Parathyroid adenoma (tissue), 2 donors: ENCODE measurements at regions not wholly inside any gene's neighbourhood (a gene's known extent, or its start where the extent isn't known, plus 50 kb on each side); places are given as distances from the start of the nearest gene placed in this dataset.
"Not testable (repeated sequence)": the region's sequence is repeated elsewhere in the genome, so short reads cannot be mapped to it uniquely, and the experiment has no call there.

Experiments
- H2AFZ ChIP-seq: fragments of 300-600 bp; sonication (generic); one replicate; pipeline ENCODE4 v1.7.0; 2017; ENCODE audit warnings: antibody characterized with exemption, mild to moderate bottlenecking
- H3K27ac ChIP-seq: fragments of 300-600 bp; sonication (generic); one replicate; pipeline ENCODE4 v1.7.0; 2017
- H3K27me3 ChIP-seq: fragments of 300-600 bp; sonication (generic); one replicate; pipeline ENCODE4 v1.7.0; 2017; ENCODE audit warnings: low read length; ENCODE audit not compliant: control insufficient read depth, insufficient read depth
- H3K36me3 ChIP-seq: fragments of 300-600 bp; sonication (generic); one replicate; pipeline ENCODE4 v1.7.0; 2017; ENCODE audit warnings: low read length; ENCODE audit not compliant: control insufficient read depth, insufficient read depth
- H3K4me1 ChIP-seq: fragments of 300-600 bp; sonication (generic); one replicate; pipeline ENCODE4 v1.7.0; 2017; ENCODE audit warnings: control low read depth
- H3K4me2 ChIP-seq: fragments of 300-600 bp; sonication (generic); one replicate; pipeline ENCODE4 v1.7.0; 2017; ENCODE audit warnings: low read length
- H3K4me3 ChIP-seq: fragments of 300-600 bp; sonication (generic); one replicate; pipeline ENCODE4 v1.7.0; 2017; ENCODE audit warnings: low read depth, low read length
- H3K79me2 ChIP-seq: fragments of 300-600 bp; sonication (generic); one replicate; pipeline ENCODE4 v1.7.0; 2017; ENCODE audit warnings: control low read depth
- H3K9ac ChIP-seq: fragments of 300-600 bp; sonication (generic); one replicate; pipeline ENCODE4 v1.7.0; 2017; ENCODE audit warnings: mild to moderate bottlenecking
- H3K9me3 ChIP-seq: fragments of 300-600 bp; sonication (generic); one replicate; pipeline ENCODE4 v1.7.0; 2017; ENCODE audit warnings: low read length; ENCODE audit not compliant: control insufficient read depth
- TF ChIP-seq, protein P1 (sequence below): fragments of 300-600 bp; sonication (generic); IDR thresholded peaks from one replicate; pipeline ENCODE4 v1.7.0; 2017; ENCODE audit warnings: antibody characterized with exemption, mild to moderate bottlenecking
- donor health status: primary hyperparathyroidism.

DNA sequence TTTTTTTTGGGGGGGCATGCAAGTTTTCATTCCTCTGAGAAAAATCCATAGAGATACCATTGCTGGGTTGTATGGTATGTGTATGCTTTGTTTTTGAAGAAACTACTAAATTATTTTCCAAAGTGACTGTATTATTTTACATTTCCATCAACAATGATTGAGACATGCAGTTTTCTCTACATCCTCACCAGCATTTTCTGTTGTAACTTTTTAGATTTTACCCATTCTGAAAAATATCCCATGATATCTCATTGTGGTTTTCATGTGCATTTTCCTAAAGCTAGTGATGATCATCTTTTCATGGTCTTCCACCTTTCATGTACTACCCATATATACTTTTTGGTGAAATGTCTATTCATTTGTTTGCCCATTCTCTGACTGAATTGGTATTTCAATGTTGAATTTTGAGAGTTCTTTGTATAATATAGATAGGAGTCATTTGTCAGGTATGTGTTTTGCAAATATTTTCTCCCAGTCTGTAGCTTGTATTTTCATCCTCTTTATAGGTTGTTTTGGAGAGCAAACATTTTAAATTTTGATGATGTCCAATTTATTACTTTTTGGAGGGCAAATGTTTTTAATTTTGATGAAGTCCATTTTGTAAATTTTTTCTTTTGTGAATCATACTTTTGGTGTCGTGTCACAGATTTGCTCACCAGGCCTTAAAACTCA lies 827.5 kb upstream of the CITED2 start:
- TF ChIP-seq, protein P1, sequence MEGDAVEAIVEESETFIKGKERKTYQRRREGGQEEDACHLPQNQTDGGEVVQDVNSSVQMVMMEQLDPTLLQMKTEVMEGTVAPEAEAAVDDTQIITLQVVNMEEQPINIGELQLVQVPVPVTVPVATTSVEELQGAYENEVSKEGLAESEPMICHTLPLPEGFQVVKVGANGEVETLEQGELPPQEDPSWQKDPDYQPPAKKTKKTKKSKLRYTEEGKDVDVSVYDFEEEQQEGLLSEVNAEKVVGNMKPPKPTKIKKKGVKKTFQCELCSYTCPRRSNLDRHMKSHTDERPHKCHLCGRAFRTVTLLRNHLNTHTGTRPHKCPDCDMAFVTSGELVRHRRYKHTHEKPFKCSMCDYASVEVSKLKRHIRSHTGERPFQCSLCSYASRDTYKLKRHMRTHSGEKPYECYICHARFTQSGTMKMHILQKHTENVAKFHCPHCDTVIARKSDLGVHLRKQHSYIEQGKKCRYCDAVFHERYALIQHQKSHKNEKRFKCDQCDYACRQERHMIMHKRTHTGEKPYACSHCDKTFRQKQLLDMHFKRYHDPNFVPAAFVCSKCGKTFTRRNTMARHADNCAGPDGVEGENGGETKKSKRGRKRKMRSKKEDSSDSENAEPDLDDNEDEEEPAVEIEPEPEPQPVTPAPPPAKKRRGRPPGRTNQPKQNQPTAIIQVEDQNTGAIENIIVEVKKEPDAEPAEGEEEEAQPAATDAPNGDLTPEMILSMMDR: no peak
- Histone ChIP-seq H3K27me3 (no peaks in the 10 kb centered on the region), H3K79me2 (no peaks in the 10 kb centered on the region), H3K4me1 (no peaks in the 10 kb centered on the region), H3K27ac (no peak overlapping the region), H3K4me2 (no peak overlapping the region), H3K9ac (no peak overlapping the region), H3K4me3 (no peak overlapping the region), H2AFZ (no peak overlapping the region), H3K9me3 (no peaks in the 10 kb centered on the region), H3K36me3 (no peaks in the 10 kb centered on the region)

DNA sequence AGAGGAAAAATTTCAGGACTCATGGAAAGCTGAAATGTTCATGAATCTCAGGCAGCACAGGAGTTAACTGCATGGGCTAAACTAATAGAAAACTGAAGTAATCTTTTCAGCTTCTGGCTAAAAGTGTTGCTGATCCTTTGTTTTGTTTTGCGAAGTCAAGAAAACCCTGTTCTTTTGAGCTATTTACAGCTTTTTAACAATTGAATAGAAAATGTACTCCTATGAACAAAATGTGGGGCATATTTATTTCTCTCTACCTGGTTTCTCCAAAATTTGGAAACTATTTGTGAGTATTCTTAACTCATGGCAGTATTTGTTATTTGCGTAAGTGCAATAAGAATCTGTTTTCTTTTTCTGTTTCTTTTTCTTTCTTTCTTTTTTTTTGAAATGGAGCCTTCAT lies 818.8 kb upstream of the CITED2 start:
- TF ChIP-seq, protein P1: no peak
- Histone ChIP-seq H3K4me2 (no peak overlapping the region), H3K4me1 (no peaks in the 10 kb centered on the region)

DNA sequence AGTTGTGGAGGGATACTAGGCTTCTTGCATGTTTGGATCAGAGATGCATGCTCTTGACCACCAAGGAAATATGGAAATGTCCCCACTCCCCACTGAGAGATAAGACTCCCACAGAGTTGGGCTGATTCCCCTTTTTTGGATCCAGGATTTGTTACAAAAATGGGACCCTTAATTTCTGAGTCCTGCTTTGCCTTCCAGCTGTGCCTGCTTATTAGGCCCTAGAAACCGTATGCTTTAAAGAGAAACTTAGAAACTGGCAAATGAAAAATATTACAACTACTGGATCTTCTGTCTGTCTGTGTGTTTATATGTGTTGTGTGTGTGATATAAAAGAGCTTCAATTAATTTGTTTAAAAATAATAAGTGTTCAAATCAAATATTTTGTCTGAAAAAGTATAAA lies 817.6 kb upstream of the CITED2 start:
- Histone ChIP-seq H3K27ac (no peak overlapping the region), H3K4me3 (no peak overlapping the region), H3K27me3 (no peaks in the 10 kb centered on the region), H3K4me1 (no peaks in the 10 kb centered on the region), H3K9me3 (no peaks in the 10 kb centered on the region), H3K36me3 (no peaks in the 10 kb centered on the region), H3K9ac (no peak overlapping the region), H2AFZ (no peak overlapping the region), H3K79me2 (no peaks in the 10 kb centered on the region), H3K4me2 (no peak overlapping the region)
- TF ChIP-seq, protein P1: no peak

More for the DNA sequence above, 818.8 kb upstream of the CITED2 start:
- no peak overlapping the region for H3K4me3 ChIP-seq
- no peaks in the 10 kb centered on the region for H3K36me3 ChIP-seq
- no peaks in the 10 kb centered on the region for H3K27me3 ChIP-seq
- no peak overlapping the region for H3K27ac ChIP-seq
- H3K9ac ChIP-seq: no peak overlapping the region
- H3K9me3 ChIP-seq: no peaks in the 10 kb centered on the region
- H3K79me2 ChIP-seq: no peaks in the 10 kb centered on the region
- H2AFZ ChIP-seq: no peak overlapping the region

DNA sequence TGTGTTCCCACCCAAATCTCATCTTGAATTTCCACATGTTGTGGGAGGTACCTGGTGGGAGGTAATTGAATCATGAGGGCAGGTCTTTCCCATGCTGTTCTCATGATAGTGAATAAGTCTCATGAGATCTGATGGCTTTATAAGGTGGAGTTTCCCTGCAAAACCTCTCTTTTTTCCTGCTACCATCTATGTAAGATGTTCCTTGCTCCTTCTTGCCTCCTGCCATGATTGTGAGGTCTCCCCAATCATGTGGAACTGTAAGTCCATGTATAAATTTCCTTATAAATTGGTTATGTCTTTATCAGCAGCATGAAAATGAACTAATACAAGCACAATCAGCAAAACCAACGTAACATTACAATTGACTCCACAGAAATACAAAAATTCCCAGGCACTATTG lies 814.8 kb upstream of the CITED2 start:
- H3K4me2 ChIP-seq, H3K27me3 ChIP-seq, H3K9me3 ChIP-seq, H3K79me2 ChIP-seq, H3K4me3 ChIP-seq, H3K4me1 ChIP-seq, H3K9ac ChIP-seq, H2AFZ ChIP-seq, H3K36me3 ChIP-seq, H3K27ac ChIP-seq: not testable (repeated sequence)

DNA sequence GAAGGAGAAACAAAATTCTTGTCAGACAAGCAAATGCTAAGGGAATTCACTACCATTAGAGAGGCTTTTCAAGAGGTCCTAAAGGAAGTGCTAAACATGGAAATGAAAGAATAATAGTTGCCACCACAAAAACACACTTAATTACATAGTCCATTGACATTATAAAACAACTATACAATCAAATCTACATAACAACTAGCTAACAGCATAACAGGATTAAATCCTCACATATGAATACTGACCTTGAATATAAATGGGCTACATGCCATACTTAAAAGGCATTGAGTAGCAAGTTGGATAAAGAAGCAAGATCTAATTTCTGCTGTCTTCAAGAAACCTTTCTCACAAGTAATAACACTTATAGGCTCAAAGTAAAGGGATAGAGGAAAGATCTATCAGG lies 811.5 kb upstream of the CITED2 start:
- Histone ChIP-seq H3K27me3 (no peaks in the 10 kb centered on the region), H3K4me2 (no peak overlapping the region), H2AFZ (no peak overlapping the region), H3K4me3 (no peak overlapping the region), H3K27ac (no peak overlapping the region), H3K9ac (no peak overlapping the region), H3K79me2 (no peaks in the 10 kb centered on the region), H3K4me1 (no peaks in the 10 kb centered on the region), H3K36me3 (no peaks in the 10 kb centered on the region), H3K9me3 (no peaks in the 10 kb centered on the region)
- TF ChIP-seq, protein P1: no peak
